M059J (cell line): ENCODE measurements at regions not wholly inside any gene's neighbourhood (a gene's known extent, or its start where the extent isn't known, plus 50 kb on each side); places are given as distances from the start of the nearest gene placed in this dataset.

ENCODE experiments used
- DNase-seq: peaks from one replicate; pipeline ENCODE4 v3.0.0-alpha.2; 2012; ENCODE audit warnings: low read depth

- no peak for DNase-seq
These were observed 111.4 kb upstream of the TAC1 start for GRCh38 chr7:97620495-97620894.

GRCh38 chr7:97623333-97623732 is 108.6 kb upstream of the TAC1 start:
- no peak for DNase-seq

GRCh38 chr7:97630116-97630515 is 101.8 kb upstream of the TAC1 start:
- DNase-seq, result no peak

- DNase-seq, result no peak
These were observed 96.3 kb upstream of the TAC1 start for GRCh38 chr7:97635622-97636021.

GRCh38 chr7:97639036-97639435 is 92.8 kb upstream of the TAC1 start:
- DNase-seq, result peak; percentile 27

GRCh38 chr7:97659363-97660045 is 72.4 kb upstream of the TAC1 start:
- DNase-seq, result no peak

GRCh38 chr7:97667359-97667758 is 64.5 kb upstream of the TAC1 start:
- no peak for DNase-seq

GRCh38 chr7:97671571-97671970 is 60.3 kb upstream of the TAC1 start:
- DNase-seq, result no peak

- DNase-seq, result no peak
These were observed 51.3 kb upstream of the TAC1 start for GRCh38 chr7:97680622-97681021.
